GM21515 (cell line): ENCODE measurements at regions not wholly inside any gene's neighbourhood (a gene's known extent, or its start where the extent isn't known, plus 50 kb on each side); places are given as distances from the start of the nearest gene placed in this dataset.
"Not testable (repeated sequence)": the region's sequence is repeated elsewhere in the genome, so short reads cannot be mapped to it uniquely, and the experiment has no call there.

Experiments
- ATAC-seq: cut with Tn5 transposase; IDR thresholded peaks from one replicate; pipeline ENCODE4 v1.9.1; 2021; ENCODE audit not compliant: unreplicated experiment

- ATAC-seq = no peak
These were observed 1502.0 kb downstream of the SI start for GRCh38 chr3:163576314-163576713.

GRCh38 chr3:163573324-163573723, 1505.0 kb downstream of the SI start:
- no peak for ATAC-seq

- no peak for ATAC-seq
These were observed 1505.4 kb downstream of the SI start for GRCh38 chr3:163572856-163573255.

- no peak for ATAC-seq
These were observed 1514.8 kb downstream of the SI start for GRCh38 chr3:163563485-163563884.

GRCh38 chr3:163562625-163563024, 1515.7 kb downstream of the SI start:
- no peak for ATAC-seq

- ATAC-seq = no peak
These were observed 1517.1 kb downstream of the SI start for GRCh38 chr3:163561151-163561550.

- ATAC-seq = no peak
These were observed 1517.8 kb downstream of the SI start for GRCh38 chr3:163560459-163560858.

- no peak for ATAC-seq
These were observed 1521.3 kb downstream of the SI start for GRCh38 chr3:163556813-163557523.

- no peak for ATAC-seq
These were observed 1522.4 kb downstream of the SI start for GRCh38 chr3:163555918-163556317.

GRCh38 chr3:163552659-163552966, 1525.7 kb downstream of the SI start:
- no peak for ATAC-seq

- not testable (repeated sequence) for ATAC-seq
These were observed 1526.2 kb downstream of the SI start for GRCh38 chr3:163551915-163552658.

GRCh38 chr3:163548015-163548414, 1530.3 kb downstream of the SI start:
- ATAC-seq = no peak

- ATAC-seq = no peak
These were observed 1531.1 kb downstream of the SI start for GRCh38 chr3:163547014-163547685.

- no peak for ATAC-seq
These were observed 1534.6 kb downstream of the SI start for GRCh38 chr3:163543662-163544061.

GRCh38 chr3:163541629-163542028, 1536.7 kb downstream of the SI start:
- ATAC-seq = no peak

GRCh38 chr3:163538387-163538786, 1539.9 kb downstream of the SI start:
- ATAC-seq = no peak

- no peak for ATAC-seq
These were observed 1544.9 kb downstream of the SI start for GRCh38 chr3:163533381-163533780.

- ATAC-seq = no peak
These were observed 1554.9 kb downstream of the SI start for GRCh38 chr3:163523375-163523774.

GRCh38 chr3:163521261-163521660, 1557.0 kb downstream of the SI start:
- no peak for ATAC-seq

- no peak for ATAC-seq
These were observed 1560.2 kb downstream of the SI start for GRCh38 chr3:163518065-163518464.

- ATAC-seq = no peak
These were observed 1565.1 kb downstream of the SI start for GRCh38 chr3:163513149-163513657.

GRCh38 chr3:163508206-163508605, 1570.1 kb downstream of the SI start:
- ATAC-seq = no peak
